Gastroesophageal sphincter (tissue), 3 donors: ENCODE measurements at regions not wholly inside any gene's neighbourhood (a gene's known extent, or its start where the extent isn't known, plus 50 kb on each side); places are given as distances from the start of the nearest gene placed in this dataset.

Source experiments
- CTCF ChIP-seq, 4 experiments: fragments of 200-600 bp in 2 of 4; fragments of 450-650 bp in 2 of 4; sonication (generic) in 1 of 4; IDR thresholded peaks; one replicate each; pipeline ENCODE4 v1.5.1; 2017 to 2019; ENCODE audit warnings: antibody characterized with exemption in 4 of 4, mild to moderate bottlenecking in 2 of 4, moderate library complexity in 2 of 4
- EP300 ChIP-seq: sonication (generic); formaldehyde crosslinking; IDR thresholded peaks from one replicate; pipeline ENCODE4 v1.6.1; 2017; ENCODE audit warnings: antibody characterized with exemption, mild to moderate bottlenecking

- TF ChIP-seq CTCF (IDR thresholded peaks at IDR 0.05) (no peak), EP300 (no peak)
Observed at GRCh38 chr6:67184405-67184804, 1450.7 kb upstream of the ADGRB3 start.
